ENCODE measurements at regions not wholly inside any gene's neighbourhood (a gene's known extent, or its start where the extent isn't known, plus 50 kb on each side); places are given as distances from the start of the nearest gene placed in this dataset.

DNA sequence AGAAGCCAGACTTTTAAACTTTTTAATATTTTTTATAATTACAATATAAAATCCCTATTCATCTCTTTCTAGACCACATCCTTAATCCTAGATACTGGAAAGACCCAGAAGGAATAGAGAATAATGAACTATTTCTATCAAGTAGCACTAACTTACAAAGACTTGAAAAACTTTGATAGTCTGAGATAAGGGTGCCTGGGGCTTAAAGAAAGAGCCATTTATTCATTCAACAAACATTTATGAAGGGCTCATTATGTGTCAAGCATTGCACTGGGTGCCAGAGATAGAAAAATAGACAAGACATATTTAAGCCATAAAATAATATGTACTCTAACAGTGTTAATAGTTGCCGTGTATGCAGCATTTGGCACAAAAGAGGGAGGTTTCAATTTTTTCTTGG lies 178.0 kb upstream of the EMCN start:
- no peaks in the 10 kb centered on the region for H3K36me3 ChIP-seq (ENCODE audit: control insufficient read depth in 2 of 2, insufficient read depth in 2 of 2, low read length in 1 of 2)
- WGBS, 2 donors, result 55 to 74% methylated on average over 1 of the region's 1 CpG
- H3K9me3 ChIP-seq (ENCODE audit: control insufficient read depth in 2 of 2, insufficient read depth in 1 of 2, low read depth in 1 of 2, low read length in 1 of 2), result no peaks in the 10 kb centered on the region
- H3K4me1 ChIP-seq (ENCODE audit: control insufficient read depth in 2 of 2, insufficient read depth in 2 of 2, low read length in 1 of 2), result no peaks in the 10 kb centered on the region
- H3K4me3 ChIP-seq (ENCODE audit: low read depth in 1 of 2, low read length in 2 of 2), result no peak overlapping the region
- no peaks in the 10 kb centered on the region for H3K27me3 ChIP-seq (ENCODE audit: control insufficient read depth in 1 of 2, insufficient read depth in 2 of 2, low read length in 2 of 2)
- H3K27ac ChIP-seq (ENCODE audit: low read depth in 2 of 2, low read length in 1 of 2), result no peak overlapping the region

DNA sequence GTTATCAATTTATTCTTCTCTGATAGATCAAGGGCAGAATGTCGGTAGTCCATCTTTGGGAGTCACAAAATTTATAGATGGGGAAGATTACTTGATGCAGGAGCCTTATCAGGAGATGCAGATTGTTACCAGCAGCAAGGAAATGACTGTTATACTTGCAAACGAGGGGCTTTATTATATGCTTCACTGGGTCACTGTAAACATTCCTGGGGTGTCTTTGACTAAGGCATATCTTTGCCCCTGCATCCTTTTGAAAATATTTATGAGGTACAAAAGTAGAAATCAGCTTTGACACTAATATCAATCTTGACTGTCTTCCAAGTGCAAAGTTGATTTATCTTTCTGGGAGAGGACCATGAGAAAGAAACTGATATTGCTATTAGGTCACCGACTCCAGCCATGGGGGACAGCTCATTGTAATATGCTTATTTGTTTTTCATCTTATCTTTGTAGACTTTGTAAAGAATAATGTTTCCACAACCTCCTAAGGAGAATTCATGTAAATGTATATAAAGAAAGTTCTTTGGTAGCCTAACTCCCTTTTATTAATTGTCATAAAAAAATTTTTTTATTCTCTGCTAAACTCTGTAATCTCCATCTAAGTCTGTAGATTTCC lies 177.3 kb upstream of the EMCN start:
- H3K9me3 ChIP-seq (ENCODE audit: control insufficient read depth in 2 of 2, insufficient read depth in 1 of 2, low read depth in 1 of 2, low read length in 1 of 2), result no peaks in the 10 kb centered on the region
- WGBS, 2 donors, result 60 to 63% methylated on average over 3 of the region's 3 CpGs
- H3K27ac ChIP-seq (ENCODE audit: low read depth in 2 of 2, low read length in 1 of 2), result no peak overlapping the region
- no peaks in the 10 kb centered on the region for H3K27me3 ChIP-seq (ENCODE audit: control insufficient read depth in 1 of 2, insufficient read depth in 2 of 2, low read length in 2 of 2)
- no peaks in the 10 kb centered on the region for H3K4me1 ChIP-seq (ENCODE audit: control insufficient read depth in 2 of 2, insufficient read depth in 2 of 2, low read length in 1 of 2)
- H3K4me3 ChIP-seq (ENCODE audit: low read depth in 1 of 2, low read length in 2 of 2), result no peak overlapping the region
- H3K36me3 ChIP-seq (ENCODE audit: control insufficient read depth in 2 of 2, insufficient read depth in 2 of 2, low read length in 1 of 2), result no peaks in the 10 kb centered on the region

DNA sequence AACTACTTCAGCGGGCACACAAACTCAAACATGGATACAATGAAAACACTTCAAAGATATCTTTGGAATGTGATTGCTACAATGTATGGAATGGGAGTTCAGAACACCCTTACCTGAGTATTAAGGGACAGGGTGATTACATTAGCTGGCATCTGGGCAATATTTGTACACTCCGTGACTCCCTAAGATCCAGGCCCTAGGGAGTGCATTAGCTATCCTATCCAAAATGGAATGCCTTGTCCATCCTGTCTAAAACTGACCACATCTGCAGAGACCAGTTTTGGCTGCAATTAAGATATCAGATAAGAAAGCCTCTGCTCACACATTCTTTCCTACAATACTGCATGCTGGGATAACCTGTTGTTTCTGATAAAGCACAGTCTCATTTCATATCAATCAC lies 176.6 kb upstream of the EMCN start:
- Histone ChIP-seq H3K27ac (ENCODE audit: low read depth in 2 of 2, low read length in 1 of 2) (no peak overlapping the region), H3K4me1 (ENCODE audit: control insufficient read depth in 2 of 2, insufficient read depth in 2 of 2, low read length in 1 of 2) (no peaks in the 10 kb centered on the region), H3K27me3 (ENCODE audit: control insufficient read depth in 1 of 2, insufficient read depth in 2 of 2, low read length in 2 of 2) (no peaks in the 10 kb centered on the region), H3K4me3 (ENCODE audit: low read depth in 1 of 2, low read length in 2 of 2) (no peak overlapping the region), H3K36me3 (ENCODE audit: control insufficient read depth in 2 of 2, insufficient read depth in 2 of 2, low read length in 1 of 2) (no peaks in the 10 kb centered on the region), H3K9me3 (ENCODE audit: control insufficient read depth in 2 of 2, insufficient read depth in 1 of 2, low read depth in 1 of 2, low read length in 1 of 2) (no peaks in the 10 kb centered on the region)
- 92 to 94% methylated on average over 2 of the region's 2 CpGs for WGBS, 2 donors

DNA sequence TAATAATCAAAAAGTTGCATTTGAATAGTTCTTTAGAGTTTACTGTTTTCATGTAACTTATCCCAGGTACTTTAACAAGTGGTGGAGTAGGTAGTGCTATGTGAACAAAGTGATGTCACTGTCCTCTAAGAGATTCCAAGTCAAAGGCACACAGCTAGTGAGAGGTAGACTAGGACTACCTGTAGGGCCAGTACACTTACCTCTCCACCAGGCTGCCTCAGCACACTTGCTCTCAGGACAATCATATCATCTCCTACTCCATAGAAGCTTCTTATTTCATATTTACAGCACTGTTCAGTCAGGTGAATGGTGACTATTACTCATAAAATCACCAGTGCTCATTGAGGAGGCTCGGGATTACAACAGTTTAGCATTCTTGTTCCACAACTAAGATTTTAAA lies 173.0 kb upstream of the EMCN start:
- Histone ChIP-seq H3K27ac (ENCODE audit: low read depth in 2 of 2, low read length in 1 of 2) (no peak overlapping the region), H3K27me3 (ENCODE audit: control insufficient read depth in 1 of 2, insufficient read depth in 2 of 2, low read length in 2 of 2) (no peaks in the 10 kb centered on the region), H3K36me3 (ENCODE audit: control insufficient read depth in 2 of 2, insufficient read depth in 2 of 2, low read length in 1 of 2) (no peaks in the 10 kb centered on the region), H3K4me1 (ENCODE audit: control insufficient read depth in 2 of 2, insufficient read depth in 2 of 2, low read length in 1 of 2) (no peaks in the 10 kb centered on the region), H3K9me3 (ENCODE audit: control insufficient read depth in 2 of 2, insufficient read depth in 1 of 2, low read depth in 1 of 2, low read length in 1 of 2) (peaks cover 0 to 3% of the 10 kb centered on the region in 2 donors), H3K4me3 (ENCODE audit: low read depth in 1 of 2, low read length in 2 of 2) (no peak overlapping the region)
- WGBS, 2 donors, result 87 to 89% methylated on average over 1 of the region's 1 CpG

DNA sequence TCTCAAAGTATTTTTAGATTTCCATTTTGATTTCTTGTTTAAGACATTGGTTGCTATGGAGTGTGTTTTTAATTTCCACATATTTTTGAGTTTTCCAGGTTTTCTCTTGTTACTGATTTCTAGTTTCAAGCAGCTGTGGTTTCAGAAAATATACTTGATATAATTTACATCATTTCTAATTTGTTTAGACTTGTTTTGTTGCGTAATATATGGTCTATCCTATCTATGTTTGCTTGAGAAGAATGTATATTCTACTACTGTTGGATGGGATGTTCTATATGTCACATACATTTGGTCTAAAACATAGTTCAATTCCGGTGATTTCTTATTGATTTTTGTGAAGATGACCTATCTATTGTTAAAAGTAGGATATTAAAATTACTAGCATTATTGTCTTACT lies 170.5 kb upstream of the EMCN start:
- Histone ChIP-seq H3K36me3 (ENCODE audit: control insufficient read depth in 2 of 2, insufficient read depth in 2 of 2, low read length in 1 of 2) (no peaks in the 10 kb centered on the region), H3K4me1 (ENCODE audit: control insufficient read depth in 2 of 2, insufficient read depth in 2 of 2, low read length in 1 of 2) (no peaks in the 10 kb centered on the region), H3K27ac (ENCODE audit: low read depth in 2 of 2, low read length in 1 of 2) (no peak overlapping the region), H3K27me3 (ENCODE audit: control insufficient read depth in 1 of 2, insufficient read depth in 2 of 2, low read length in 2 of 2) (no peaks in the 10 kb centered on the region), H3K9me3 (ENCODE audit: control insufficient read depth in 2 of 2, insufficient read depth in 1 of 2, low read depth in 1 of 2, low read length in 1 of 2) (peaks cover 0 to 3% of the 10 kb centered on the region in 2 donors), H3K4me3 (ENCODE audit: low read depth in 1 of 2, low read length in 2 of 2) (no peak overlapping the region)
- WGBS, 2 donors, result 86 to 91% methylated on average over 2 of the region's 2 CpGs

DNA sequence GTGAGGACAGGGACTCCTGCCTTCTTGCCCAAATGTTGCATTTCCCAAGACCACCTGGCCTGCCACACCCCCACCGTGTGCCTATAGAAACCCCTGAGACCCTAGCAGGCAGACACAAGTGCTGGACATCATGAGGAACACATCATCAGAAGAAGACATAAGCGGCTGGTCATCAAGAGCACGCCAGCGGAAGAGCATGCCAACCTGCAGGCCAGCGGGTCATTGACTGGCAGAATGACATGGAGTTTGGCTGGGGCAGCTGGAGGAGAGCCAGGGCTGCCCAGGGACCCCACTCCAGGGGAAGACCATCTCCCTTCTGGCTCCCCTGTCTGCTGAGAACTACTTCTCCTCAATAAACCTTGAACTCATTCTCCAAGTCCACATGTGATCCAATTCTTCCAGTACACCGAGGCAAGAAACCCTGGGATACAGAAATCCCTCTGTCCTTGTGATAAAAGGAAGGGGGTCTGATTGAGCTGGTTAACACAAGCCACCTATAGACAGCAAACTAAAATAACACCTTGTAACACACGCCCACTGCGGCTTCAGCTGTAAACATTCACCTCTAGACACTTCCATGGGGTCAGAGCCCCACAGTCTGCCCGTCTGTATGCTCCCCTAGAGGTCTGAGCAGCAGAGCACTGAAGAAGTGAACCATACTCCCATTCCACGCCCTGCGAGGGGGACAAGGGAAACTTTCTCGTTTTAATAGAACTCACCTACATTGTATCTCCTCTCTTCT lies 164.8 kb upstream of the EMCN start:
- no peaks in the 10 kb centered on the region for H3K9me3 ChIP-seq (ENCODE audit: control insufficient read depth in 2 of 2, insufficient read depth in 1 of 2, low read depth in 1 of 2, low read length in 1 of 2)
- H3K4me3 ChIP-seq (ENCODE audit: low read depth in 1 of 2, low read length in 2 of 2), result no peak overlapping the region
- H3K27me3 ChIP-seq (ENCODE audit: control insufficient read depth in 1 of 2, insufficient read depth in 2 of 2, low read length in 2 of 2), result no peaks in the 10 kb centered on the region
- 84 to 86% methylated on average over 12 of the region's 12 CpGs for WGBS, 2 donors
- H3K36me3 ChIP-seq (ENCODE audit: control insufficient read depth in 2 of 2, insufficient read depth in 2 of 2, low read length in 1 of 2), result no peaks in the 10 kb centered on the region
- no peak overlapping the region for H3K27ac ChIP-seq (ENCODE audit: low read depth in 2 of 2, low read length in 1 of 2)
- H3K4me1 ChIP-seq (ENCODE audit: control insufficient read depth in 2 of 2, insufficient read depth in 2 of 2, low read length in 1 of 2), result no peaks in the 10 kb centered on the region

DNA sequence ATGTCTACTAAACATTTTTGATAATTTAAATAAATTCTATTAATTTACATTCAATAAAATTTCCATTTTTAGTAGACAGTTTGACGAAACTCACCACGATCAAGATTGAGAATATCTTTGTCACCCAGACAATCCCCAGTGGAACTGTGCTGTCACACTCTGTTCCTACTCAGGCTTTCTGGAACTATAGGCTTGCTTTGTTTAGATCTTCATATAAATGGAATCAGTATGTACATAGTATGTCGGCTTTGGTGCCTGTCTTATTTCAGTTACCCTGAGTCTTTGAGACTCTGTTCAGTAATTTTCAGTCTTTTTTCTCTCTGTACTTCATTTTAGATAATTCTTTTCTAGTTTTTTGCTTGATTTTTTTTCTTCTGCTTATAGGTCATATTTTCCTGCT lies 163.5 kb upstream of the EMCN start:
- H3K4me1 ChIP-seq (ENCODE audit: control insufficient read depth in 2 of 2, insufficient read depth in 2 of 2, low read length in 1 of 2), result no peaks in the 10 kb centered on the region
- H3K9me3 ChIP-seq (ENCODE audit: control insufficient read depth in 2 of 2, insufficient read depth in 1 of 2, low read depth in 1 of 2, low read length in 1 of 2), result no peaks in the 10 kb centered on the region
- 91 to 92% methylated on average over 3 of the region's 3 CpGs for WGBS, 2 donors

DNA sequence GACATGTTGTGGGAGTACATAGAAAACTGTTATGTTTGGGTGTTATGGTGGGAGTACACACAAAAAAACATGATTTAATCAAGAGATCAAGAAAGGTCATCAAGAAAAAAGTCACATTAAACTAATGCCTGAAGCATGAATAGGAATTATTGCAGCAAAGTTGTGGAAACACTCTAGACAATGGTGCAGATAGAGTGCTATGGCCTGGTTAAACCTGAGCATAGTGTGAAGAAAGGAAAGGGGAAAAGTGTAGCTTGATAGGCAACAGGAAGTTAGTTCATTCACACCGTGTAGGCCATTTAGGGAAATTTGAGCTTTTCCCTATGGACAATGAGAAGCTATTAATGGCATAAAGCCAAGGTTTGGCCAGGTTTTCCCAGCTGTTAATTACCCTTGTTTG lies 162.1 kb upstream of the EMCN start:
- WGBS, 2 donors, result 51 to 54% methylated on average over 1 of the region's 1 CpG
- Histone ChIP-seq H3K4me1 (ENCODE audit: control insufficient read depth in 2 of 2, insufficient read depth in 2 of 2, low read length in 1 of 2) (no peaks in the 10 kb centered on the region), H3K9me3 (ENCODE audit: control insufficient read depth in 2 of 2, insufficient read depth in 1 of 2, low read depth in 1 of 2, low read length in 1 of 2) (no peaks in the 10 kb centered on the region), H3K4me3 (ENCODE audit: low read depth in 1 of 2, low read length in 2 of 2) (no peak overlapping the region), H3K27me3 (ENCODE audit: control insufficient read depth in 1 of 2, insufficient read depth in 2 of 2, low read length in 2 of 2) (no peaks in the 10 kb centered on the region), H3K36me3 (ENCODE audit: control insufficient read depth in 2 of 2, insufficient read depth in 2 of 2, low read length in 1 of 2) (no peaks in the 10 kb centered on the region), H3K27ac (ENCODE audit: low read depth in 2 of 2, low read length in 1 of 2) (no peak overlapping the region)

More for the DNA sequence above, 163.5 kb upstream of the EMCN start:
- H3K27ac ChIP-seq (ENCODE audit: low read depth in 2 of 2, low read length in 1 of 2), result no peak overlapping the region
- no peak overlapping the region for H3K4me3 ChIP-seq (ENCODE audit: low read depth in 1 of 2, low read length in 2 of 2)
- H3K27me3 ChIP-seq (ENCODE audit: control insufficient read depth in 1 of 2, insufficient read depth in 2 of 2, low read length in 2 of 2), result no peaks in the 10 kb centered on the region
- no peaks in the 10 kb centered on the region for H3K36me3 ChIP-seq (ENCODE audit: control insufficient read depth in 2 of 2, insufficient read depth in 2 of 2, low read length in 1 of 2)

DNA sequence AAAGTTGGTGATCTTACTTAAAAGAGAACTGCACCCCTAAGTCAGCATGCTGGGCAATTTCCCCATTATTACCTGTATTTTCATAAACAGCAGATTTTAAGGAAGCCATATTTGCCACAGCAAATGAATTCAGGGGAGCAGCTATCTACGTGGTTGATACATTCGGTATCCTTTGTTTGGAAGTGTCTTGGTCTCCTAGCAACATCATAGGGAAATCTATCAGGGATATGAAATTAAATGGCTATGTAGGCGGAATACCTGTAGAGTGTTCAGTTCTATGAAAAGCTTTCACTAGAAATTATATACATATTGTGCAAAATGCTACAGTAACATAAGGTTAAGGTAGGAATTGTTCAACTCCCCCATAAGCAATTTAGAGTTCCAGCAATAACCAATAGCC lies 157.2 kb upstream of the EMCN start:
- no peak overlapping the region for H3K4me3 ChIP-seq (ENCODE audit: low read depth in 1 of 2, low read length in 2 of 2)
- H3K27me3 ChIP-seq (ENCODE audit: control insufficient read depth in 1 of 2, insufficient read depth in 2 of 2, low read length in 2 of 2), result peaks cover 0 to 2% of the 10 kb centered on the region in 2 donors
- H3K9me3 ChIP-seq (ENCODE audit: control insufficient read depth in 2 of 2, insufficient read depth in 1 of 2, low read depth in 1 of 2, low read length in 1 of 2), result no peaks in the 10 kb centered on the region
- H3K4me1 ChIP-seq (ENCODE audit: control insufficient read depth in 2 of 2, insufficient read depth in 2 of 2, low read length in 1 of 2), result no peaks in the 10 kb centered on the region
- no peak overlapping the region for H3K27ac ChIP-seq (ENCODE audit: low read depth in 2 of 2, low read length in 1 of 2)
- WGBS, 2 donors, result 74 to 77% methylated on average over 3 of the region's 3 CpGs
- no peaks in the 10 kb centered on the region for H3K36me3 ChIP-seq (ENCODE audit: control insufficient read depth in 2 of 2, insufficient read depth in 2 of 2, low read length in 1 of 2)

DNA sequence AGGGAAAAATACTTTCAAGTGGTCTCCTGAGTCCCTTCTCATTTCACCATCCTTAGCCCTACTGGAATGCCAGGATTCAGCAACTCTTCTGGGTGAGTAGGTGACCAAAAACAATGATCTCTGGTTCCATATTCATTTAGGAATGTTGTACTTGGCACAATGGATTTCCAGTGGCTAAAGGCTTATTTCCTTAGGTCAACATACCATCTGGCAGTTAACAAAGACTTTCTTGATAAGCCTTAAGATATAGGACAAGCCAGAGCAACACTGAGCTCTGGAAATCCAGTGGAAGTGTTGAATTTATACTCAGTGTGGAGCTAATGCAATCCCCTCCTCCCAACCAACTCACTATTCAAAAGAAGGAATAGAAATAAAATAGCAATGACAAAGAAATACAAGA lies 139.4 kb upstream of the EMCN start:
- H3K4me3 ChIP-seq (ENCODE audit: low read depth in 1 of 2, low read length in 2 of 2), result no peak overlapping the region
- H3K27ac ChIP-seq (ENCODE audit: low read depth in 2 of 2, low read length in 1 of 2), result no peak overlapping the region
- H3K9me3 ChIP-seq (ENCODE audit: control insufficient read depth in 2 of 2, insufficient read depth in 1 of 2, low read depth in 1 of 2, low read length in 1 of 2), result no peaks in the 10 kb centered on the region
- H3K36me3 ChIP-seq (ENCODE audit: control insufficient read depth in 2 of 2, insufficient read depth in 2 of 2, low read length in 1 of 2), result no peaks in the 10 kb centered on the region
- no peaks in the 10 kb centered on the region for H3K4me1 ChIP-seq (ENCODE audit: control insufficient read depth in 2 of 2, insufficient read depth in 2 of 2, low read length in 1 of 2)
- H3K27me3 ChIP-seq (ENCODE audit: control insufficient read depth in 1 of 2, insufficient read depth in 2 of 2, low read length in 2 of 2), result no peaks in the 10 kb centered on the region

Measured in esophagus (tissue), 2 donors.